NOMO-1 treated with dmso at 0.1 percent for 144 hours (cell line): ENCODE measurements at regions not wholly inside any gene's neighbourhood (a gene's known extent, or its start where the extent isn't known, plus 50 kb on each side); places are given as distances from the start of the nearest gene placed in this dataset.

Experiments
- DNase-seq: peaks from one replicate; lab custom pipeline; 2025; ENCODE audit not compliant: unreplicated experiment; lab: John Stamatoyannopoulos, UW

- no peak for DNase-seq
These were observed 205.6 kb downstream of the IRF8 start for GRCh38 chr16:86104537-86105048.

GRCh38 chr16:86107215-86107825 is 208.4 kb downstream of the IRF8 start:
- no peak for DNase-seq

- no peak for DNase-seq
These were observed 209.1 kb downstream of the IRF8 start for GRCh38 chr16:86108062-86108461.

GRCh38 chr16:86110134-86110533 is 211.2 kb downstream of the IRF8 start:
- no peak for DNase-seq

- DNase-seq: no peak
These were observed 211.8 kb downstream of the IRF8 start for GRCh38 chr16:86110726-86111125.

- no peak for DNase-seq
These were observed 213.2 kb downstream of the IRF8 start for GRCh38 chr16:86112178-86112577.

- no peak for DNase-seq
These were observed 218.3 kb downstream of the IRF8 start for GRCh38 chr16:86117235-86117634.

GRCh38 chr16:86117756-86118155 is 218.8 kb downstream of the IRF8 start:
- no peak for DNase-seq

- DNase-seq: no peak
These were observed 219.7 kb downstream of the IRF8 start for GRCh38 chr16:86118467-86119307.

- no peak for DNase-seq
These were observed 221.5 kb downstream of the IRF8 start for GRCh38 chr16:86120201-86121192.

GRCh38 chr16:86121374-86122010 is 222.5 kb downstream of the IRF8 start:
- DNase-seq: no peak

- DNase-seq: no peak
These were observed 223.8 kb downstream of the IRF8 start for GRCh38 chr16:86122681-86123342.

- no peak for DNase-seq
These were observed 225.4 kb downstream of the IRF8 start for GRCh38 chr16:86124321-86124720.

- DNase-seq: no peak
These were observed 227.9 kb downstream of the IRF8 start for GRCh38 chr16:86126891-86127290.

- no peak for DNase-seq
These were observed 228.4 kb downstream of the IRF8 start for GRCh38 chr16:86127366-86127765.

- no peak for DNase-seq
These were observed 229.3 kb downstream of the IRF8 start for GRCh38 chr16:86128246-86128645.

- DNase-seq: no peak
These were observed 230.6 kb downstream of the IRF8 start for GRCh38 chr16:86129541-86129940.

- no peak for DNase-seq
These were observed 234.4 kb downstream of the IRF8 start for GRCh38 chr16:86133377-86133776.

- no peak for DNase-seq
These were observed 234.9 kb downstream of the IRF8 start for GRCh38 chr16:86133847-86134375.
